ENCODE measurements at regions not wholly inside any gene's neighbourhood (a gene's known extent, or its start where the extent isn't known, plus 50 kb on each side); places are given as distances from the start of the nearest gene placed in this dataset.
"Not testable (repeated sequence)": the region's sequence is repeated elsewhere in the genome, so short reads cannot be mapped to it uniquely, and the experiment has no call there.

DNA sequence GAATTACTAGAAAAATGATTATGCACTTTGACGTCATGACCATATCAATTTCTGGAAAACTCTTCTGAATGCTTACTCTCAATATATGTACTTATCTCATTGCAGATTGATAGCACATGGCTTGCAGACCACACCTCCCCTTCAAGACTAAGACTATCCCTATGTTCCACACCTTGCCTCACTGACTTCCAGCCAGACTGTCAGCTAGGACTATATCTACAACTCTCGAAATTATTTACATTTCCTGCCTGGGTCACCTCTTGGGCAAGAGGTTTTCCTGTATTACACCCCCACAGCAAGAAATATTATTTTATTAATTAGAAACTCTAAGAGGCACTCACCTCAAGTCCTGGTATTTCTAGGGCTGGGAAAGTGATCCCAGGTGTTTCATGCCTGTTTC, 236.6 kb downstream of the CYRIA start:
- Mint-ChIP-seq H3K27ac (ENCODE audit: unreplicated experiment) (no peak overlapping the region), H3K36me3 (ENCODE audit: low read depth) (no peaks in the 10 kb centered on the region), H3K4me3 (no peak overlapping the region), H3K27me3 (ENCODE audit: low read depth) (no peaks in the 10 kb centered on the region), H3K4me1 (peaks cover 9% of the 10 kb centered on the region), H3K9me3 (no peaks in the 10 kb centered on the region)
- no peak for TF ChIP-seq CTCF (conservative IDR thresholded peaks at IDR 0.05)
- DNase-seq (ENCODE audit: low read depth, low spot score): no peak

- no peak for TF ChIP-seq CTCF (conservative IDR thresholded peaks at IDR 0.05)
- Mint-ChIP-seq H3K27me3 (ENCODE audit: low read depth) (no peaks in the 10 kb centered on the region), H3K27ac (ENCODE audit: unreplicated experiment) (no peak overlapping the region), H3K4me1 (peaks cover 12% of the 10 kb centered on the region), H3K36me3 (ENCODE audit: low read depth) (no peaks in the 10 kb centered on the region), H3K4me3 (no peak overlapping the region), H3K9me3 (no peaks in the 10 kb centered on the region)
- no peak for DNase-seq (ENCODE audit: low read depth, low spot score)
These were observed 239.9 kb downstream of the CYRIA start for GRCh38 chr2:16425462-16426336.

DNA sequence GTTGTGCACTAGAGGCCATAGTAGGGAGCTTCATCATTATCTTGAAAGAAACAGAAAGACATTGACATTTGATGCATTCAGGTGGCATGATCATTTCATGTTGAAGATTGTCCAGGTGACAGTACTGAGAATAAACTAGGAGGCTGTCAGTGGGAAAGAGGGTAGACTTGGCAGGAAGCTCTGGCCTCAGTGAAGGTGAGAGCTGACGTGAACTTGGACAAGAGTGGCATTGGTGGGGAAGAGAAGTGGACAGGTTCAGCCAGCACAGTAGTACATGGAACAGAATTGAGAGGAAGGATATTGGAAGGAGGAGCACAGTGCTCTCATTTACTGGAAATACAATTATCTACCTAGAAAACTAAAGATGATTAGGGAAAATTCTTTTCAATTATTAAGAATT, 245.2 kb downstream of the CYRIA start:
- H3K9me3 Mint-ChIP-seq: peaks cover 4% of the 10 kb centered on the region
- peaks cover 5% of the 10 kb centered on the region for H3K4me1 Mint-ChIP-seq
- H3K27ac Mint-ChIP-seq (ENCODE audit: unreplicated experiment): no peak overlapping the region
- no peaks in the 10 kb centered on the region for H3K27me3 Mint-ChIP-seq (ENCODE audit: low read depth)
- peaks cover 1% of the 10 kb centered on the region for H3K36me3 Mint-ChIP-seq (ENCODE audit: low read depth)
- no peak for TF ChIP-seq CTCF (conservative IDR thresholded peaks at IDR 0.05)
- H3K4me3 Mint-ChIP-seq: no peak overlapping the region
- no peak for DNase-seq (ENCODE audit: low read depth, low spot score)

DNA sequence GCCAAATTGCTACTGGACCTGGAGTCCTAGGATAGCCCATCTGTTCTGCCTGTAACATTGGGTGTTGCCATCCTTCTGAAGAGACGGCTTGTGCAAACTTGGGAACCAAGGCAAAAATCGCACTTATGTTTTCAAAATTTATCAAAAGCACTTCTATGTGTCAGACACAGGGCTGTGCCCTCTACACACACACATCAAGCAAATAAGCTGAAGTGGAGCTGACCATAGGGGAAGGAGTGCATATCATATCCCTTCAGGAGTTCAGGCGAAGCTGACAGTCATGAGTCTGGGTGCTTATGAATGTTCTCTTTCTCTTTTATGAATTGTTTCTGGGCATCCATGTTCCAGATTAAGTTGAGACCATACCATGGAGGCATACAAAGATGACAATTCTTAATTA, 247.9 kb downstream of the CYRIA start:
- Mint-ChIP-seq H3K36me3 (ENCODE audit: low read depth) (peaks cover 6% of the 10 kb centered on the region), H3K27me3 (ENCODE audit: low read depth) (no peaks in the 10 kb centered on the region), H3K4me3 (no peak overlapping the region), H3K4me1 (peaks cover 9% of the 10 kb centered on the region), H3K9me3 (peaks cover 6% of the 10 kb centered on the region), H3K27ac (ENCODE audit: unreplicated experiment) (no peak overlapping the region)
- DNase-seq (ENCODE audit: low read depth, low spot score): no peak
- TF ChIP-seq CTCF (conservative IDR thresholded peaks at IDR 0.05): no peak

GRCh38 chr2:16416651-16417050, 249.0 kb downstream of the CYRIA start:
- Mint-ChIP-seq H3K9me3 (peaks cover 10% of the 10 kb centered on the region), H3K27ac (ENCODE audit: unreplicated experiment) (no peak overlapping the region), H3K4me1 (peaks cover 12% of the 10 kb centered on the region), H3K27me3 (ENCODE audit: low read depth) (no peaks in the 10 kb centered on the region), H3K36me3 (ENCODE audit: low read depth) (peaks cover 6% of the 10 kb centered on the region), H3K4me3 (no peak overlapping the region)
- no peak for DNase-seq (ENCODE audit: low read depth, low spot score)
- TF ChIP-seq CTCF (conservative IDR thresholded peaks at IDR 0.05): no peak

- Mint-ChIP-seq H3K9me3 (peaks cover 17% of the 10 kb centered on the region), H3K4me1 (peaks cover 20% of the 10 kb centered on the region)
- DNase-seq (ENCODE audit: low read depth, low spot score); H3K4me3 Mint-ChIP-seq; H3K36me3 Mint-ChIP-seq (ENCODE audit: low read depth); H3K27me3 Mint-ChIP-seq (ENCODE audit: low read depth); H3K27ac Mint-ChIP-seq (ENCODE audit: unreplicated experiment): not testable (repeated sequence)
These were observed 249.8 kb downstream of the CYRIA start for GRCh38 chr2:16415861-16416260.

All from neural crest cell (in vitro differentiated cells).